Small intestine (tissue), 7 donors: ENCODE measurements at regions not wholly inside any gene's neighbourhood (a gene's known extent, or its start where the extent isn't known, plus 50 kb on each side); places are given as distances from the start of the nearest gene placed in this dataset.

ENCODE experiments used
- DNase-seq, 2 donors: peaks; one replicate each; pipeline versions ENCODE4 v3.0.0 to v3.0.0-alpha.2; 2013
- FAIRE-seq: peaks from 2 replicates; lab custom pipeline; 2012; peaks lifted over from hg19 to GRCh38; lab: Jason Lieb, UNC
- H3K27ac ChIP-seq, 3 donors: one replicate each; pipeline ENCODE4 v1.5.1; 2013; ENCODE audit warnings: low read length in 2 of 3, mild to moderate bottlenecking in 2 of 3, control low read depth in 1 of 3, inconsistent platforms in 1 of 3, low read depth in 1 of 3, moderate library complexity in 1 of 3
- H3K27me3 ChIP-seq, 3 donors: one replicate each; pipeline ENCODE4 v1.6.1; 2013; ENCODE audit warnings: low read length in 3 of 3, inconsistent platforms in 1 of 3; ENCODE audit not compliant: control insufficient read depth in 3 of 3, insufficient read depth in 3 of 3
- H3K36me3 ChIP-seq, 3 donors: one replicate each; pipeline ENCODE4 v1.6.1; 2013; ENCODE audit warnings: low read length in 3 of 3, inconsistent platforms in 1 of 3, low read depth in 1 of 3, mild to moderate bottlenecking in 1 of 3, moderate library complexity in 1 of 3; ENCODE audit not compliant: control insufficient read depth in 3 of 3, insufficient read depth in 2 of 3
- H3K4me1 ChIP-seq, 3 donors: one replicate each; pipeline ENCODE4 v1.6.1; 2013; ENCODE audit warnings: low read length in 2 of 3, inconsistent platforms in 1 of 3, low read depth in 1 of 3, mild to moderate bottlenecking in 1 of 3, moderate library complexity in 1 of 3; ENCODE audit not compliant: control insufficient read depth in 3 of 3, insufficient read depth in 2 of 3
- H3K4me3 ChIP-seq, 3 donors: one replicate each; pipeline ENCODE4 v1.5.1; 2013; ENCODE audit warnings: low read length in 3 of 3, control low read depth in 1 of 3, inconsistent platforms in 1 of 3, low read depth in 1 of 3, mild to moderate bottlenecking in 1 of 3, moderate library complexity in 1 of 3
- H3K9me3 ChIP-seq, 2 donors: one replicate each; pipeline ENCODE4 v1.6.1; 2013; ENCODE audit warnings: low read depth in 1 of 2, low read length in 1 of 2; ENCODE audit not compliant: control insufficient read depth in 2 of 2, insufficient read depth in 1 of 2
- WGBS, 3 donors: extraction: QIAGEN DNeasy Blood & Tissue Kit; methylation state at CpG; one replicate each; pipeline ENCODE4 v1.1.7; 2013; 5-methylcytosine and 5-hydroxymethylcytosine counted together
- donor health status: healthy with polysubstance abuse.
- donor health status: control.
- donor health status: control.
- donor health status: Bipolar disorder and iron deficiency.
- donor health status: healthy.

DNA sequence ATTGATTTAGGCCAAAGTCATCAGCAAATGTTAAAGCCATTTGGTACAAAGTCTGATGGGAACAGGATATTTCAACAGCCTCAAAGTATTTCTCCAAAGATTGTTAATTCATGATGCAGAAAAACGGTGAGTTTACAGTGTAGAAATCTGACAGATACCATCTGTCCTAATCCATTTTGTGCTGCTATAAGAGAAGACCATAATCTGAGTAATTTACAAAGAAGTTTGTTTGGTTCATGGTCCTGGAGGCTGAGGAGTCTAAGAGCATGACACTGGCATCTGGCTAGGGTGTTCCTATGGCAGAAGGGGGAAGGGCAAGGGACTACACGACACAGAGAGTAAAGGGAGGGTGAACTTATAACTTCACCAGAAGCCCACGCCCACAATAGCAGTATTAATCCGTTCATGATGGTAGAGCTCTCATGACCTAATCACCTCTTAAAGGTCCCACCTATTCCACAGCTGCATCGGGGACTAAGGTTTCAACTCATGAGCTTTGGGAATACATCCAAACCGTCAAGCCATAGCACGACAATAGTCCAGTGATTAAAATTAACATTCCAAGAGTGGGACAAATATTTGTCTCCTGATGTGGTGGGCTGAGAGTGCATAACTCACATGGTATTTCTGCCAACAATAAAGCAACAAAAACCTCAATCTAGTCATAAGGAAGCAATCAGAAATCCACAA is 298.6 kb upstream of the AKR1E2 start:
- DNase-seq = no peak
- 69 to 73% (median 71%) methylated on average over 7 of the region's 7 CpGs for WGBS, 3 donors
- FAIRE-seq = no peak
- Histone ChIP-seq H3K27me3 (no peaks in the 10 kb centered on the region), H3K27ac (no peak overlapping the region), H3K36me3 (no peaks in the 10 kb centered on the region), H3K4me1 (no peaks in the 10 kb centered on the region), H3K9me3 (no peaks in the 10 kb centered on the region), H3K4me3 (no peak overlapping the region)

GRCh38 chr10:4526311-4526731 is 299.7 kb upstream of the AKR1E2 start:
- Histone ChIP-seq H3K27me3 (no peaks in the 10 kb centered on the region), H3K9me3 (no peaks in the 10 kb centered on the region), H3K4me3 (no peak overlapping the region), H3K27ac (no peak overlapping the region), H3K4me1 (no peaks in the 10 kb centered on the region), H3K36me3 (no peaks in the 10 kb centered on the region)
- FAIRE-seq (no peak), DNase-seq (no peak)
- WGBS, 3 donors = 57 to 72% (median 70%) methylated on average over 4 of the region's 4 CpGs

- H3K4me3 ChIP-seq = no peak overlapping the region
- no peaks in the 10 kb centered on the region for H3K36me3 ChIP-seq
- H3K9me3 ChIP-seq = no peaks in the 10 kb centered on the region
- 65 to 85% (median 71%) methylated on average over 1 of the region's 1 CpG for WGBS, 3 donors
- H3K4me1 ChIP-seq = no peaks in the 10 kb centered on the region
- no peaks in the 10 kb centered on the region for H3K27me3 ChIP-seq
- no peak overlapping the region for H3K27ac ChIP-seq
- FAIRE-seq = no peak
- DNase-seq = no peak
These were observed 300.9 kb upstream of the AKR1E2 start for GRCh38 chr10:4525103-4525502.

GRCh38 chr10:4522296-4523000 is 303.6 kb upstream of the AKR1E2 start:
- DNase-seq = no peak
- WGBS, 3 donors = 88 to 95% (median 92%) methylated on average over 8 of the region's 8 CpGs
- H3K27me3 ChIP-seq = no peaks in the 10 kb centered on the region
- no peak for FAIRE-seq
- no peaks in the 10 kb centered on the region for H3K4me1 ChIP-seq
- H3K9me3 ChIP-seq = no peaks in the 10 kb centered on the region
- no peak overlapping the region for H3K27ac ChIP-seq
- H3K4me3 ChIP-seq = no peak overlapping the region
- H3K36me3 ChIP-seq = no peaks in the 10 kb centered on the region

DNA sequence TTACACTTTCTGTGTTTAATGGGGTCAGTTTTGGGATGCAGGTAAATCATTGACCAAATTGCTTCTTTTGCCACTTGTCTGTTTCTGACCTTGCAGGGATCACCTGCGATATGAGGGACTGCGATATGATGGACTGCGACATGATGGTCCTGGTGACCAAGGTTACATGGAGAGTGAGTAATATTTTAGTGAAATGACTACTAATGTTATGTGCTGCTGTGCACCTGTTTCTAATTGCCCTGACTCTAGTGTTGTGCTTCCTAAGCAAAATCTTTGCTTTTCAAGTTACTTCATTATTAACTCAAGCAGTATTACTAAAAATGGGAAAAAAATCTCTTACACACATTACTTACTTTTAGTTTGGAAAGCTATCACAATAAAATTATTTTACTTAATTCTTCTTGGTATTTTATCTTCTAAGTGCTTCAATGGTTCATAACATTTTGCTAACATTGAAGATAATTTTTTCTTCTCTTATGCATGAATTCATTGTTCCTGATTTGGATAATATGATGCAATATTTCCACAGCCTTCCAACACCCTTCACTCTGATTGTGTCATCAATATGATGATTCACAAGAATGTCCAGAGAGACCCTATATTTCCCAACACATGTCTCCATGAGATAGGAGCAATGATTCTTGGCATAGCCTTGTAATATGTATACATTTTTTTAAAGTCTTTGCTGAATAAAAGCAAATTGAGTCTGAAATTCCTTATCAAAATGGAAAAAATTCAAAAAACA is 306.2 kb upstream of the AKR1E2 start:
- no peaks in the 10 kb centered on the region for H3K9me3 ChIP-seq
- no peaks in the 10 kb centered on the region for H3K4me1 ChIP-seq
- no peak for DNase-seq
- no peak overlapping the region for H3K27ac ChIP-seq
- no peak for FAIRE-seq
- H3K27me3 ChIP-seq = peaks cover 0 to 2% (median 0%) of the 10 kb centered on the region in 3 donors
- WGBS, 3 donors = 42 to 66% (median 51%) methylated on average over 3 of the region's 3 CpGs
- no peak overlapping the region for H3K4me3 ChIP-seq
- H3K36me3 ChIP-seq = no peaks in the 10 kb centered on the region

DNA sequence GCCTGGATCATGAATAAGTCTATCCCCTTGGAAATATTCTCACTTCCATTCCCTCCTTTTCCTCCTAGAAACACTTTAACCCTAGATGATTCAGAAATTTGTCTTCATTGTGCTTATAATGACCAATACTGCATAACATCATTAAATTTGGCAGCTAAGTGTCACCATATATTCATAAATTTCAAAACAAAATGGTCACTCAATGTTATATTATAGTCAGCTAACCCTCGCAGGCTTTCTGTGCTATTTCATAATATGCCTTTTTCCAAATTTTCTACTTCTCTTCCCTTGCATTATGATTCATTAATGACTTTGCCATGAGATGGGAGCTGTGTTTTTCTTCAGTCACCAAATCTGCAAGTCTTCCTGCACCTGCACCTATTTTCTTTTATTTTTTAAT is 308.3 kb upstream of the AKR1E2 start:
- 87 to 90% (median 88%) methylated on average over 1 of the region's 1 CpG for WGBS, 3 donors
- Histone ChIP-seq H3K27me3 (peaks cover 0 to 2% (median 0%) of the 10 kb centered on the region in 3 donors), H3K36me3 (no peaks in the 10 kb centered on the region), H3K4me3 (no peak overlapping the region), H3K9me3 (no peaks in the 10 kb centered on the region), H3K27ac (no peak overlapping the region), H3K4me1 (no peaks in the 10 kb centered on the region)
- no peak for FAIRE-seq
- no peak for DNase-seq

GRCh38 chr10:4515721-4516120 is 310.3 kb upstream of the AKR1E2 start:
- no peaks in the 10 kb centered on the region for H3K9me3 ChIP-seq
- H3K36me3 ChIP-seq = no peaks in the 10 kb centered on the region
- peaks cover 0 to 2% (median 0%) of the 10 kb centered on the region in 3 donors for H3K27me3 ChIP-seq
- no peak for DNase-seq
- H3K4me3 ChIP-seq = no peak overlapping the region
- FAIRE-seq = no peak
- H3K4me1 ChIP-seq = no peaks in the 10 kb centered on the region
- 85 to 89% (median 86%) methylated on average over 5 of the region's 5 CpGs for WGBS, 3 donors
- H3K27ac ChIP-seq = no peak overlapping the region

- FAIRE-seq = no peak
These were observed 311.4 kb upstream of the AKR1E2 start for GRCh38 chr10:4514445-4515108.

More at GRCh38 chr10:4514445-4515108, 311.4 kb upstream of the AKR1E2 start:
- Histone ChIP-seq H3K9me3 (no peaks in the 10 kb centered on the region), H3K4me1 (no peaks in the 10 kb centered on the region), H3K4me3 (no peak overlapping the region), H3K27ac (peak overlapping the region in 1 of 3 donors; percentile 71), H3K36me3 (no peaks in the 10 kb centered on the region), H3K27me3 (peaks cover 0 to 2% (median 0%) of the 10 kb centered on the region in 3 donors)
- 66 to 83% (median 78%) methylated on average over 19 of the region's 19 CpGs for WGBS, 3 donors
- DNase-seq = no peak
